H1 (cell line): ENCODE measurements at regions not wholly inside any gene's neighbourhood (a gene's known extent, or its start where the extent isn't known, plus 50 kb on each side); places are given as distances from the start of the nearest gene placed in this dataset.

Source experiments
- CTCF ChIA-PET: fragments of 300-600 bp; sonication (Branson Sonifier 250); formaldehyde crosslinking; loops from one replicate; lab custom pipeline; 2021; ENCODE audit not compliant: partially characterized antibody; lab: Charles Lee
- POLR2A ChIA-PET: fragments of 300-600 bp; sonication (Branson Sonifier 250); formaldehyde crosslinking; loops from one replicate; lab custom pipeline; 2021; ENCODE audit warnings: inconsistent platforms; ENCODE audit not compliant: partially characterized antibody; lab: Charles Lee
- DNase-seq, 2 experiments: peaks; one replicate each; pipeline versions ENCODE4 v3.0.0 to v3.0.0-alpha.2; 2010 to 2022; ENCODE audit warnings: low spot score in 2 of 2, low read depth in 1 of 2, mixed read lengths in 1 of 2
- FAIRE-seq: peaks from 2 replicates; lab custom pipeline; 2011; peaks lifted over from hg19 to GRCh38; lab: Jason Lieb, UNC
- H2AFZ ChIP-seq: 2 replicates; pipeline ENCODE4 v1.8.1; 2012; ENCODE audit warnings: low read length, inconsistent platforms
- H2AK5ac ChIP-seq: 2 replicates; pipeline ENCODE4 v1.6.1; 2013; ENCODE audit warnings: low read depth, low read length
- H2BK120ac ChIP-seq: replicated peaks from 2 replicates; pipeline ENCODE3; 2013; ENCODE audit warnings: low read depth, low read length, inconsistent platforms
- H2BK12ac ChIP-seq: 2 replicates; pipeline ENCODE4 v1.6.1; 2013; ENCODE audit warnings: low read depth, low read length
- H2BK15ac ChIP-seq: 2 replicates; pipeline ENCODE4 v1.6.1; 2013; ENCODE audit warnings: low read length
- H2BK20ac ChIP-seq: 2 replicates; pipeline ENCODE4 v1.6.1; 2013; ENCODE audit warnings: low read length
- H2BK5ac ChIP-seq: 2 replicates; pipeline ENCODE4 v1.6.1; 2013; ENCODE audit warnings: low read depth, low read length
- H3K14ac ChIP-seq: 2 replicates; pipeline ENCODE4 v1.6.1; 2013; ENCODE audit warnings: inconsistent platforms; ENCODE audit not compliant: insufficient read length
- H3K18ac ChIP-seq: 2 replicates; pipeline ENCODE4 v1.6.1; 2013; ENCODE audit warnings: low read length; ENCODE audit errors: extremely low read depth
- H3K23ac ChIP-seq: 2 replicates; pipeline ENCODE4 v1.6.1; 2013; ENCODE audit warnings: inconsistent platforms; ENCODE audit not compliant: insufficient read length
- H3K23me2 ChIP-seq: 2 replicates; pipeline ENCODE4 v1.6.1; 2013; ENCODE audit warnings: low read depth, low read length
- H3K27ac ChIP-seq: 2 replicates; pipeline ENCODE4 v1.6.1; 2011; ENCODE audit warnings: low read depth, low read length, inconsistent platforms
- H3K27me3 ChIP-seq, 4 experiments: replicated peaks in 1 of 4; 1 replicate in 1 of 4; 2 replicates in 3 of 4; pipeline versions ENCODE4 v1.6.1 to v1.8.1; 2011 to 2013; ENCODE audit warnings: low read length in 3 of 4, mild to moderate bottlenecking in 3 of 4, inconsistent platforms in 2 of 4, mixed read lengths in 2 of 4, moderate library complexity in 1 of 4; ENCODE audit not compliant: control insufficient read depth in 3 of 4, insufficient read depth in 3 of 4; ENCODE audit errors: extremely low read depth in 1 of 4
- H3K36me3 ChIP-seq, 4 experiments: 2 replicates each; pipeline versions ENCODE4 v1.6.1 to v1.8.1; 2011 to 2013; ENCODE audit warnings: mild to moderate bottlenecking in 4 of 4, low read length in 3 of 4, moderate library complexity in 2 of 4, control low read depth in 1 of 4, inconsistent platforms in 1 of 4; ENCODE audit not compliant: insufficient read depth in 4 of 4, control insufficient read depth in 2 of 4
- H3K4ac ChIP-seq: replicated peaks from 2 replicates; pipeline ENCODE3; 2013; ENCODE audit warnings: low read length, low read depth, mixed read lengths, inconsistent platforms; ENCODE audit not compliant: insufficient read length
- H3K4me1 ChIP-seq, 4 experiments: replicated peaks in 1 of 4; 1 replicate in 1 of 4; 2 replicates in 3 of 4; pipeline versions ENCODE4 v1.6.1 to v1.8.1; 2011 to 2013; ENCODE audit warnings: low read length in 3 of 4, inconsistent platforms in 2 of 4, mixed read lengths in 1 of 4; ENCODE audit not compliant: insufficient read depth in 4 of 4, control insufficient read depth in 3 of 4
- H3K4me2 ChIP-seq, 2 experiments: 2 replicates each; pipeline versions ENCODE4 v1.6.1 to v1.8.1; 2011 to 2013; ENCODE audit warnings: low read depth in 2 of 2, low read length in 2 of 2, control low read depth in 1 of 2, inconsistent platforms in 1 of 2, mild to moderate bottlenecking in 1 of 2; ENCODE audit not compliant: insufficient read depth in 1 of 2
- H3K4me3 ChIP-seq, 4 experiments: fragments of 200-600, 300-600 bp in 1 of 4; sonication (generic), shearing (Covaris generic), sonication (Bioruptor Twin) in 1 of 4; 2 replicates each; pipeline versions ENCODE4 v1.5.1 to v1.8.1; 2011 to 2016; ENCODE audit warnings: low read length in 4 of 4, low read depth in 3 of 4, control low read depth in 2 of 4, inconsistent platforms in 2 of 4, mild to moderate bottlenecking in 2 of 4, mixed read lengths in 1 of 4, moderate library complexity in 1 of 4; ENCODE audit not compliant: insufficient read depth in 2 of 4; ENCODE audit errors: extremely low read depth in 1 of 4
- H3K56ac ChIP-seq: replicated peaks from 2 replicates; pipeline ENCODE3; 2013; ENCODE audit warnings: low read depth, mild to moderate bottlenecking, mixed read lengths, low read length, inconsistent platforms; ENCODE audit not compliant: insufficient read length
- H3K79me1 ChIP-seq: 2 replicates; pipeline ENCODE4 v1.6.1; 2013; ENCODE audit warnings: low read depth, low read length, control low read depth
- H3K79me2 ChIP-seq, 2 experiments: 2 replicates each; pipeline versions ENCODE4 v1.6.1 to v1.8.1; 2012 to 2013; ENCODE audit warnings: low read length in 2 of 2, mild to moderate bottlenecking in 2 of 2, inconsistent platforms in 1 of 2; ENCODE audit not compliant: insufficient read depth in 2 of 2, control insufficient read depth in 1 of 2
- H3K9ac ChIP-seq, 4 experiments: replicated peaks in 1 of 4; 1 replicate in 1 of 4; 2 replicates in 3 of 4; pipeline versions ENCODE4 v1.6.1 to v1.8.1; 2011 to 2013; ENCODE audit warnings: low read depth in 3 of 4, low read length in 3 of 4, control low read depth in 2 of 4, mild to moderate bottlenecking in 2 of 4, moderate library complexity in 2 of 4, inconsistent platforms in 1 of 4; ENCODE audit errors: extremely low read depth in 1 of 4
- H3K9me3 ChIP-seq, 2 experiments: 2 replicates each; pipeline versions ENCODE4 v1.6.1 to v1.8.1; 2012 to 2013; ENCODE audit warnings: mild to moderate bottlenecking in 2 of 2, moderate library complexity in 2 of 2, control low read depth in 1 of 2, inconsistent platforms in 1 of 2, low read depth in 1 of 2, low read length in 1 of 2, mixed read lengths in 1 of 2; ENCODE audit not compliant: insufficient read depth in 2 of 2
- H4K20me1 ChIP-seq, 2 experiments: replicated peaks in 1 of 2; 2 replicates each; pipeline versions ENCODE3 to v1.8.1; 2011 to 2013; ENCODE audit warnings: inconsistent platforms in 2 of 2, low read length in 2 of 2, mild to moderate bottlenecking in 1 of 2; ENCODE audit not compliant: insufficient read depth in 2 of 2, control insufficient read depth in 1 of 2
- H4K5ac ChIP-seq: 2 replicates; pipeline ENCODE4 v1.6.1; 2013; ENCODE audit warnings: low read length, low read depth, mixed read lengths, inconsistent platforms; ENCODE audit not compliant: insufficient read length
- H4K8ac ChIP-seq: 2 replicates; pipeline ENCODE4 v1.8.0; 2013; ENCODE audit warnings: mild to moderate bottlenecking, moderate library complexity, low read length, inconsistent platforms; ENCODE audit not compliant: insufficient read depth; ENCODE audit errors: extremely low read depth
- H4K91ac ChIP-seq: replicated peaks from 2 replicates; pipeline ENCODE3; 2013; ENCODE audit warnings: low read length, mixed read lengths, inconsistent platforms; ENCODE audit not compliant: insufficient read length
- ASH2L ChIP-seq: fragments of 200-600, 300-600 bp; sonication (generic); IDR thresholded peaks from one replicate; pipeline ENCODE4 v1.7.1; 2017; ENCODE audit warnings: low read length
- BACH1 ChIP-seq: IDR thresholded peaks from 2 replicates; pipeline ENCODE4 v1.6.1; 2012; ENCODE audit warnings: low read length, improper control_type of control experiment
- CHD2 ChIP-seq: IDR thresholded peaks from 2 replicates; pipeline ENCODE4 v1.6.1; 2012; ENCODE audit warnings: low read length, improper control_type of control experiment
- EZH2 ChIP-seq: fragments of 200-600 bp; sonication (generic); IDR thresholded peaks from 2 replicates; pipeline ENCODE4 v1.7.1; 2012; ENCODE audit warnings: low read depth, mild to moderate bottlenecking, moderate library complexity, low read length, inconsistent platforms; ENCODE audit not compliant: severe bottlenecking
- JUND ChIP-seq: IDR thresholded peaks from 2 replicates; pipeline ENCODE4 v1.6.1; 2011; ENCODE audit warnings: mild to moderate bottlenecking, improper control_type of control experiment, low read length
- MAFK ChIP-seq: IDR thresholded peaks from 2 replicates; pipeline ENCODE4 v1.6.1; 2012; ENCODE audit warnings: low read depth, mild to moderate bottlenecking, improper control_type of control experiment, low read length
- RBBP5 ChIP-seq: IDR thresholded peaks from 2 replicates; pipeline ENCODE4 v1.7.1; 2012; ENCODE audit warnings: low read depth, mild to moderate bottlenecking, inconsistent platforms, low read length, moderate library complexity, borderline replicate concordance
- SIRT6 ChIP-seq: IDR thresholded peaks from one replicate; pipeline ENCODE4 v1.7.1; 2012; ENCODE audit warnings: low read length, inconsistent platforms
- SP2 ChIP-seq: IDR thresholded peaks from 2 replicates; pipeline ENCODE4 v1.6.1; 2012; ENCODE audit warnings: mild to moderate bottlenecking, low read length, inconsistent platforms
- TBP ChIP-seq: IDR thresholded peaks from 2 replicates; pipeline ENCODE4 v1.6.1; 2011; ENCODE audit warnings: low read depth, low read length, improper control_type of control experiment
- YY1 ChIP-seq: IDR thresholded peaks from 2 replicates; pipeline ENCODE4 v1.6.1; 2011; ENCODE audit warnings: low read depth, mild to moderate bottlenecking, low read length
- WGBS, 2 experiments: shearing (Covaris generic) in 1 of 2; methylation state at CpG; one replicate each; pipeline versions ENCODE4 v1.1.6 to v1.1.7; 2013 to 2015; ENCODE audit warnings: low lambda C conversion rate in 2 of 2, mixed read lengths in 2 of 2, inconsistent platforms in 1 of 2, low coverage in 1 of 2, missing lambda C conversion rate in 1 of 2; ENCODE audit not compliant: insufficient replicate concordance in 2 of 2, insufficient coverage in 1 of 2, insufficient read length in 1 of 2; ENCODE audit errors: extremely low coverage in 1 of 2, missing lambda C conversion rate in 1 of 2; 5-methylcytosine and 5-hydroxymethylcytosine counted together
- TF ChIP-seq, protein P1 (sequence below): IDR thresholded peaks from 2 replicates; pipeline ENCODE4 v1.6.1; 2012; ENCODE audit warnings: inconsistent platforms
- TF ChIP-seq, protein P2 (sequence below): IDR thresholded peaks from 2 replicates; pipeline ENCODE4 v1.6.1; 2011; ENCODE audit warnings: low read depth, mild to moderate bottlenecking, low read length; ENCODE audit not compliant: insufficient read depth

DNA sequence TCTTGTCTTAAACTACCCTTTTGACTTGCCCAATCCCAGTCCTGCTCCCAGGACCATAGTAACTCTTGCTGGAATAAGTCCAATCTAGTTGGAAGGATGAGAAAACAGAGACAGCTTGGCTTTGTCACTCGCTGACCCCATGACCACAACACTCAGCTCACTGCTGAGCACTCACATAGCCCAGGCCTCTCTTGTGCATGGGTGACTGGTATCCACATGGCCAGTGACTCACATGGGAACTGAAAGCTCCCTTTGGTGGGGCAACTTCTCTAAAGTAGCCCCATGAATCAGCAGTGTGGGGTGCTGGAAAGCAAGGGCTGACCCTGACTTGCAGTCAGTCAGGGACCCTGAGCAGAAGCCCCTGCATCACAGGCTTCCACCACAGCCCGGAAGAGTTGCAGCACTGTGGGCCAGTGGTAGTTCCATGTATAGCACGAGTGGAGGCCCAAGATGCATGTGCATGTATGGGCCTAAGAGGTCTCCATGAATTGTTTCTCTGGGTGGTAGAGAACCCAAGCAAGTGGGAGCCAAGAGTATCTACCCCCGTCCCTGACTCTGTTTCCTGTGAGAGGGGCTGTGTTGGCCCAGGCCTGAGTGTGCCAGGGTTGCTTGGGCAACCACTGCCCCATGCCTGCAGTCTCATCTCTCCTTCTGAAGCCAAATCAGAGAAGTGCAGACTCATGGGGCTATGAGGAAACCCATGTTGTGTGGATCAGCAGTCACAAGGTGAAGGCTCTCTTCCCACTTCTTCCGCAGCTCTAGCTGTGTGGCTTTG, 62.1 kb upstream of the XCR1 start:
- Histone ChIP-seq H3K14ac (no peak overlapping the region), H3K56ac (no peak overlapping the region), H2BK20ac (no peak overlapping the region), H3K4me2 (no peak overlapping the region), H3K23ac (no peak overlapping the region), H2AK5ac (no peak overlapping the region), H3K79me1 (no peaks in the 10 kb centered on the region), H3K4me1 (no peaks in the 10 kb centered on the region), H4K20me1 (no peaks in the 10 kb centered on the region), H3K4ac (no peak overlapping the region), H3K4me3 (no peak overlapping the region), H3K36me3 (no peaks in the 10 kb centered on the region), H2BK15ac (no peak overlapping the region), H2BK12ac (no peak overlapping the region), H3K79me2 (no peaks in the 10 kb centered on the region), H4K91ac (no peak overlapping the region), H3K27ac (no peak overlapping the region), H3K9ac (no peak overlapping the region), H4K8ac (no peak overlapping the region), H3K9me3 (no peaks in the 10 kb centered on the region), H3K18ac (no peak overlapping the region), H2AFZ (no peak overlapping the region), H4K5ac (no peak overlapping the region), H2BK120ac (no peak overlapping the region), H3K27me3 (no peaks in the 10 kb centered on the region; a peak in 1 of 7 replicates), H3K23me2 (no peaks in the 10 kb centered on the region), H2BK5ac (no peak overlapping the region)
- DNase-seq (no peak), FAIRE-seq (no peak)
- ChIA-PET CTCF (interaction anchor here (0.7 to 7.6 kb wide), 4 partner anchors 12 to 289 kb away, joined by 3 to 60 read pairs (median 18); partner anchors contain the start of gene CCR1), POLR2A (no interaction called here)
- 96% methylated on average over 4 of the region's 5 CpGs; no CpG with 5 or more reads in 1 of the 2 experiments for WGBS, 2 experiments
- TF ChIP-seq, protein P1, sequence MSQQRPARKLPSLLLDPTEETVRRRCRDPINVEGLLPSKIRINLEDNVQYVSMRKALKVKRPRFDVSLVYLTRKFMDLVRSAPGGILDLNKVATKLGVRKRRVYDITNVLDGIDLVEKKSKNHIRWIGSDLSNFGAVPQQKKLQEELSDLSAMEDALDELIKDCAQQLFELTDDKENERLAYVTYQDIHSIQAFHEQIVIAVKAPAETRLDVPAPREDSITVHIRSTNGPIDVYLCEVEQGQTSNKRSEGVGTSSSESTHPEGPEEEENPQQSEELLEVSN: no peak
- TF ChIP-seq SP2 (no peak), CHD2 (no peak), MAFK (no peak), TBP (no peak), RBBP5 (no peak), BACH1 (no peak), EZH2 (no peak), SIRT6 (no peak), YY1 (no peak), ASH2L (no peak), JUND (no peak)
- TF ChIP-seq, protein P2, sequence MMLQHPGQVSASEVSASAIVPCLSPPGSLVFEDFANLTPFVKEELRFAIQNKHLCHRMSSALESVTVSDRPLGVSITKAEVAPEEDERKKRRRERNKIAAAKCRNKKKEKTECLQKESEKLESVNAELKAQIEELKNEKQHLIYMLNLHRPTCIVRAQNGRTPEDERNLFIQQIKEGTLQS: no peak
